Uterus (tissue), 2 donors: ENCODE measurements at regions not wholly inside any gene's neighbourhood (a gene's known extent, or its start where the extent isn't known, plus 50 kb on each side); places are given as distances from the start of the nearest gene placed in this dataset.

Experiments
- CTCF ChIP-seq, 4 experiments: fragments of 200-600 bp in 2 of 4; fragments of 450-650 bp in 2 of 4; sonication (generic) in 2 of 4; IDR thresholded peaks; one replicate each; pipeline ENCODE4 v1.5.1; 2016 to 2019; ENCODE audit warnings: antibody characterized with exemption in 4 of 4, mild to moderate bottlenecking in 2 of 4, moderate library complexity in 1 of 4
- POLR2A ChIP-seq, 2 donors: fragments of 450-650 bp; IDR thresholded peaks; one replicate each; pipeline ENCODE4 v1.6.1; 2016; ENCODE audit warnings: antibody characterized with exemption in 2 of 2, mild to moderate bottlenecking in 1 of 2, moderate library complexity in 1 of 2

GRCh38 chr12:90575995-90576394 lies 379.0 kb downstream of the CCER1 start:
- TF ChIP-seq POLR2A (IDR thresholded peaks at IDR 0.05) = no peak
- no peak for TF ChIP-seq CTCF (IDR thresholded peaks at IDR 0.05)
